HCT116 (cell line): ENCODE measurements at regions not wholly inside any gene's neighbourhood (a gene's known extent, or its start where the extent isn't known, plus 50 kb on each side); places are given as distances from the start of the nearest gene placed in this dataset.

ENCODE experiments used
- ATAC-seq: fragments of 200-7000 bp; cut with Tn5 transposase; 2 replicates; pipeline ENCODE4 v1.9.1; 2020; ENCODE audit warnings: mild to moderate bottlenecking, moderate library complexity
- BruUV-seq: library from RNA; stranded (reverse); fragments of 400-500 nt; replicated peaks from 2 replicates; lab custom pipeline; 2021; lab: Mats Ljungman, UMichigan
- CTCF ChIA-PET: fragments of 300-600 bp; sonication (Branson Sonifier 250); formaldehyde crosslinking; loops from one replicate; lab custom pipeline; 2021; ENCODE audit warnings: antibody characterized with exemption; lab: Charles Lee
- POLR2A ChIA-PET: fragments of 300-600, 350-600 bp; sonication (Branson Sonifier 250); formaldehyde crosslinking; loops from one replicate; lab custom pipeline; 2021; ENCODE audit warnings: antibody characterized with exemption; lab: Charles Lee
- RAD21 ChIA-PET, 2 experiments: fragments of 300-600 bp; sonication (Branson Sonifier 250); formaldehyde crosslinking; loops; one replicate each; lab custom pipeline; 2023; ENCODE audit warnings: low total read pairs in 2 of 2; ENCODE audit not compliant: uncharacterized antibody in 2 of 2, unreplicated experiment in 2 of 2, low non-redundant PET in 1 of 2; lab: Charles Lee
- DNase-seq: peaks from one replicate; pipeline ENCODE4 v3.0.0-alpha.2; 2010; ENCODE audit warnings: low read depth, low spot score
- H2AFZ ChIP-seq: fragments of 200-600 bp; shearing (Covaris generic), sonication (generic); 2 replicates; pipeline ENCODE4 v1.6.1; 2017; ENCODE audit warnings: low read depth, mixed run types, mixed read lengths, antibody characterized with exemption, low read length; ENCODE audit not compliant: poor library complexity, severe bottlenecking
- H3K27ac ChIP-seq: 2 replicates; pipeline ENCODE4 v1.5.1; 2012; ENCODE audit warnings: low read depth, low read length
- H3K27me3 ChIP-seq: fragments of 200-600 bp; sonication (generic); 2 replicates; pipeline ENCODE4 v1.6.1; 2016; ENCODE audit warnings: mixed run types, low read length, mixed read lengths; ENCODE audit not compliant: insufficient read depth
- H3K36me3 ChIP-seq, 2 experiments: fragments of 200-500 bp in 1 of 2; fragments of 200-600 bp in 1 of 2; sonication (Bioruptor generic) in 1 of 2; sonication (generic) in 1 of 2; 2 replicates each; pipeline versions ENCODE4 v1.5.1 to v1.6.1; 2014 to 2016; ENCODE audit warnings: low read length in 2 of 2, inconsistent platforms in 1 of 2, mixed read lengths in 1 of 2, mixed run types in 1 of 2; ENCODE audit not compliant: insufficient read depth in 2 of 2, control insufficient read depth in 1 of 2
- H3K4me1 ChIP-seq, 2 experiments: fragments of 200-600 bp in 1 of 2; sonication (generic) in 1 of 2; 2 replicates each; pipeline versions ENCODE4 v1.5.1 to v1.6.1; 2012 to 2017; ENCODE audit warnings: low read length in 2 of 2, inconsistent platforms in 1 of 2, mild to moderate bottlenecking in 1 of 2, mixed read lengths in 1 of 2, mixed run types in 1 of 2, moderate library complexity in 1 of 2; ENCODE audit not compliant: insufficient read depth in 2 of 2, control insufficient read depth in 1 of 2
- H3K4me2 ChIP-seq: fragments of 200-600 bp; sonication (generic); 2 replicates; pipeline ENCODE4 v1.6.1; 2017; ENCODE audit warnings: mixed run types, low read length, mixed read lengths
- H3K4me3 ChIP-seq, 2 experiments: fragments of 200-600 bp in 1 of 2; sonication (generic) in 1 of 2; replicated peaks in 1 of 2; 2 replicates each; pipeline ENCODE4 v1.5.1; 2011 to 2016; ENCODE audit warnings: low read length in 2 of 2, control low read depth in 1 of 2, low read depth in 1 of 2, mild to moderate bottlenecking in 1 of 2, mixed read lengths in 1 of 2, mixed run types in 1 of 2
- H3K79me2 ChIP-seq: fragments of 200-600 bp; sonication (generic); 2 replicates; pipeline ENCODE4 v1.6.1; 2017; ENCODE audit warnings: mild to moderate bottlenecking, mixed run types, low read length, moderate library complexity, mixed read lengths; ENCODE audit not compliant: insufficient read depth
- H3K9ac ChIP-seq: fragments of 200-600 bp; sonication (generic); 2 replicates; pipeline ENCODE4 v1.6.1; 2016; ENCODE audit warnings: low read length, mixed read lengths
- H3K9me2 ChIP-seq: fragments of 200-600 bp; sonication (generic), shearing (Covaris generic); 2 replicates; pipeline ENCODE4 v1.6.1; 2017; ENCODE audit warnings: mixed run types, mild to moderate bottlenecking, moderate library complexity; ENCODE audit not compliant: insufficient read depth
- H3K9me3 ChIP-seq, 2 experiments: fragments of 200-500 bp in 1 of 2; fragments of 200-600 bp in 1 of 2; sonication (Bioruptor generic) in 1 of 2; sonication (generic) in 1 of 2; 2 replicates each; pipeline ENCODE4 v1.6.1; 2014 to 2017; ENCODE audit warnings: low read length in 2 of 2, mixed read lengths in 2 of 2, inconsistent platforms in 1 of 2, low read depth in 1 of 2, mild to moderate bottlenecking in 1 of 2, mixed run types in 1 of 2, moderate library complexity in 1 of 2; ENCODE audit not compliant: control insufficient read depth in 1 of 2, insufficient read depth in 1 of 2
- H4K20me1 ChIP-seq: fragments of 200-600 bp; sonication (generic), shearing (Covaris generic); 2 replicates; pipeline ENCODE4 v1.6.1; 2017; ENCODE audit warnings: mixed run types, mild to moderate bottlenecking, moderate library complexity; ENCODE audit not compliant: insufficient read depth
- CBX3 ChIP-seq: IDR thresholded peaks from 2 replicates; pipeline ENCODE4 v1.6.1; 2012; ENCODE audit warnings: low read depth
- CEBPB ChIP-seq: IDR thresholded peaks from 2 replicates; pipeline ENCODE4 v1.6.1; 2012; ENCODE audit warnings: low read depth
- EGR1 ChIP-seq: IDR thresholded peaks from 2 replicates; pipeline ENCODE4 v1.6.1; 2012; ENCODE audit warnings: low read depth
- ELF1 ChIP-seq: IDR thresholded peaks from 2 replicates; pipeline ENCODE4 v1.6.1; 2012; ENCODE audit warnings: low read depth, borderline replicate concordance
- FOSL1 ChIP-seq: IDR thresholded peaks from 2 replicates; pipeline ENCODE4 v1.6.1; 2012; ENCODE audit warnings: low read depth
- JUND ChIP-seq: IDR thresholded peaks from 2 replicates; pipeline ENCODE4 v1.6.1; 2012
- POLR2A ChIP-seq: IDR thresholded peaks from 2 replicates; pipeline ENCODE4 v1.7.0; 2011; ENCODE audit warnings: borderline replicate concordance; ENCODE audit not compliant: insufficient read depth, insufficient read length; ENCODE audit errors: extremely low read depth
- POLR2AphosphoS5 ChIP-seq: IDR thresholded peaks from 2 replicates; pipeline ENCODE4 v1.6.1; 2011; ENCODE audit warnings: mild to moderate bottlenecking, low read depth, low read length, moderate library complexity
- RAD21 ChIP-seq: IDR thresholded peaks from 2 replicates; pipeline ENCODE4 v1.6.1; 2012; ENCODE audit warnings: low read depth, mild to moderate bottlenecking
- REST ChIP-seq: IDR thresholded peaks from 2 replicates; pipeline ENCODE4 v1.6.1; 2012; ENCODE audit warnings: low read depth
- SIN3A ChIP-seq: IDR thresholded peaks from 2 replicates; pipeline ENCODE4 v1.6.1; 2012; ENCODE audit warnings: low read depth
- SP1 ChIP-seq: IDR thresholded peaks from 2 replicates; pipeline ENCODE4 v1.6.1; 2012; ENCODE audit warnings: low read depth
- TCF7L2 ChIP-seq: IDR thresholded peaks from 2 replicates; pipeline ENCODE4 v1.7.0; 2011; ENCODE audit warnings: borderline replicate concordance, inconsistent platforms; ENCODE audit not compliant: insufficient read depth, insufficient read length; ENCODE audit errors: extremely low read depth
- ZFX ChIP-seq: fragments of 450-650 bp; IDR thresholded peaks from 2 replicates; pipeline ENCODE4 v1.6.1; 2017
- ZNF274 ChIP-seq: fragments of 200-500 bp; sonication (Bioruptor generic); IDR thresholded peaks from 2 replicates; pipeline ENCODE4 v1.6.1; 2014; ENCODE audit warnings: mild to moderate bottlenecking, low read depth, low read length, inconsistent platforms
- intact Hi-C: fragments of 100-400 bp; cut with micrococcal nuclease; formaldehyde crosslinking; loops from 2 replicates; pipeline ENCODE4 v1.10.0; 2022
- TF ChIP-seq, protein P1 (sequence below): IDR thresholded peaks from 2 replicates; pipeline ENCODE4 v1.6.1; 2012
- TF ChIP-seq, protein P2 (sequence below): IDR thresholded peaks from 2 replicates; pipeline ENCODE4 v1.6.1; 2011; ENCODE audit warnings: mild to moderate bottlenecking, low read length, moderate library complexity; ENCODE audit not compliant: insufficient replicate concordance; ENCODE audit errors: extremely low read depth

GRCh38 chr18:61149786-61150185 lies 183.4 kb upstream of the CDH20 start (continued):
- no peak for TF ChIP-seq REST
- no peak for TF ChIP-seq SIN3A
- TF ChIP-seq TCF7L2, result no peak
- no peak for TF ChIP-seq SP1
- TF ChIP-seq POLR2A, result no peak
- TF ChIP-seq ZNF274, result no peak

GRCh38 chr18:61153571-61153970 lies 179.7 kb upstream of the CDH20 start:
- H3K79me2 ChIP-seq, result no peaks in the 10 kb centered on the region
- CTCF ChIA-PET, result no interaction called here

More at GRCh38 chr18:61153571-61153970, 179.7 kb upstream of the CDH20 start:
- no peaks in the 10 kb centered on the region for H3K9me2 ChIP-seq
- intact Hi-C loops, result no loop called here
- H2AFZ ChIP-seq, result no peak overlapping the region
- no TSS peak for BruUV-seq
- no peaks in the 10 kb centered on the region for H3K4me1 ChIP-seq
- no peak overlapping the region for H3K4me3 ChIP-seq
- H3K27ac ChIP-seq, result no peak overlapping the region
- TF ChIP-seq ZFX (no peak), CBX3 (no peak), FOSL1 (no peak), EGR1 (no peak), POLR2A (no peak), SIN3A (no peak), CEBPB (no peak), RAD21 (no peak), ELF1 (no peak), SP1 (no peak), POLR2AphosphoS5 (no peak), JUND (no peak)
- TF ChIP-seq, protein P1, sequence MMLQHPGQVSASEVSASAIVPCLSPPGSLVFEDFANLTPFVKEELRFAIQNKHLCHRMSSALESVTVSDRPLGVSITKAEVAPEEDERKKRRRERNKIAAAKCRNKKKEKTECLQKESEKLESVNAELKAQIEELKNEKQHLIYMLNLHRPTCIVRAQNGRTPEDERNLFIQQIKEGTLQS, result no peak
- TF ChIP-seq, protein P2, sequence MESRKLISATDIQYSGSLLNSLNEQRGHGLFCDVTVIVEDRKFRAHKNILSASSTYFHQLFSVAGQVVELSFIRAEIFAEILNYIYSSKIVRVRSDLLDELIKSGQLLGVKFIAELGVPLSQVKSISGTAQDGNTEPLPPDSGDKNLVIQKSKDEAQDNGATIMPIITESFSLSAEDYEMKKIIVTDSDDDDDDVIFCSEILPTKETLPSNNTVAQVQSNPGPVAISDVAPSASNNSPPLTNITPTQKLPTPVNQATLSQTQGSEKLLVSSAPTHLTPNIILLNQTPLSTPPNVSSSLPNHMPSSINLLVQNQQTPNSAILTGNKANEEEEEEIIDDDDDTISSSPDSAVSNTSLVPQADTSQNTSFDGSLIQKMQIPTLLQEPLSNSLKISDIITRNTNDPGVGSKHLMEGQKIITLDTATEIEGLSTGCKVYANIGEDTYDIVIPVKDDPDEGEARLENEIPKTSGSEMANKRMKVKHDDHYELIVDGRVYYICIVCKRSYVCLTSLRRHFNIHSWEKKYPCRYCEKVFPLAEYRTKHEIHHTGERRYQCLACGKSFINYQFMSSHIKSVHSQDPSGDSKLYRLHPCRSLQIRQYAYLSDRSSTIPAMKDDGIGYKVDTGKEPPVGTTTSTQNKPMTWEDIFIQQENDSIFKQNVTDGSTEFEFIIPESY, result no peak
- H3K9me3 ChIP-seq, result no peaks in the 10 kb centered on the region
- no peak overlapping the region for H3K9ac ChIP-seq
- POLR2A ChIA-PET, result no interaction called here
- ATAC-seq, result no peak
- RAD21 ChIA-PET, result no interaction called here
- H4K20me1 ChIP-seq, result no peaks in the 10 kb centered on the region
- no peaks in the 10 kb centered on the region for H3K36me3 ChIP-seq
- DNase-seq, result no peak
- H3K4me2 ChIP-seq, result no peak overlapping the region
- H3K27me3 ChIP-seq, result peaks cover 3% of the 10 kb centered on the region; the same call in 1 of the 2 replicates
